ENCODE measurements at regions not wholly inside any gene's neighbourhood (a gene's known extent, or its start where the extent isn't known, plus 50 kb on each side); places are given as distances from the start of the nearest gene placed in this dataset.

GRCh38 chr18:69186162-69186561 lies 214.5 kb upstream of the DOK6 start:
- TF ChIP-seq CTCF (conservative IDR thresholded peaks at IDR 0.05) (no peak), ZFX (IDR thresholded peaks at IDR 0.05) (no peak)
